GM21825 (cell line): ENCODE measurements at regions not wholly inside any gene's neighbourhood (a gene's known extent, or its start where the extent isn't known, plus 50 kb on each side); places are given as distances from the start of the nearest gene placed in this dataset.
A peak's percentile ranks its signal among the peaks of the same experiment; 100 is the strongest.
"Not testable (repeated sequence)": the region's sequence is repeated elsewhere in the genome, so short reads cannot be mapped to it uniquely, and the experiment has no call there.

ENCODE experiments used
- ATAC-seq: cut with Tn5 transposase; IDR thresholded peaks from one replicate; pipeline ENCODE4 v1.9.1; 2021; ENCODE audit warnings: mild to moderate bottlenecking, moderate library complexity; ENCODE audit not compliant: unreplicated experiment

DNA sequence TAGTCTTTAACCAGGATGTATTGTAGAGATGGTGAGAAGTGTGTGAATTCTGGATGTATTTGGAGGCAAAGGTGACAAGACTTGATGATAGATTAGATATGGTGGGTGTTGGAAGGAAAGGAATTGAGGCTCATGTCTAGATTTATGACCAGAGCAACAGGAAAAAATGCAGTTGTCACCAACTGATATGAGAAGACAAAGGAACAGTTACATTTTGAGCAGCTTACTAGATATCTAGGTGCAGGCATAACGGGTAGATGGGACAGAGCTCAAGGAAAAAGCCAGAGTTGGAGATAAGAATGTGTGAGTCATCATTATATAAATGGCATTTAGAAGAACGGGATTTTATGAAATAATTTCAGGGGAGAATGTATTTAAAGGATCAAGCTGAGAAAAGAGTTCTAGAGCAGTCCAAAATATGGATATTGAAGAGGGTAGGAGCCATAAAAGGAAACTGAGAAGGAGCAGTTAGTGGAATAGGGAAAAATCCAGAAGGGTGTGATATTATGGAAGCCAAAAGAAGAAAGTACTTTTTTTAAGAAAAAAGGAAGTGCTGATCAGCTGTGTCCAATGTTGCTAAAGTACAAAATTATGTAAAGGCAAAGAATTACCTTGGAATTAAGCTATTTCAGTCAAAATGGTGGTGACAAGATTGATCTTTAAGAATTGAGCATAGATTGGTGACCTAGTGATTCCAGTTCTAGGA lies 262.5 kb downstream of the CGGBP1 start:
- ATAC-seq: no peak

DNA sequence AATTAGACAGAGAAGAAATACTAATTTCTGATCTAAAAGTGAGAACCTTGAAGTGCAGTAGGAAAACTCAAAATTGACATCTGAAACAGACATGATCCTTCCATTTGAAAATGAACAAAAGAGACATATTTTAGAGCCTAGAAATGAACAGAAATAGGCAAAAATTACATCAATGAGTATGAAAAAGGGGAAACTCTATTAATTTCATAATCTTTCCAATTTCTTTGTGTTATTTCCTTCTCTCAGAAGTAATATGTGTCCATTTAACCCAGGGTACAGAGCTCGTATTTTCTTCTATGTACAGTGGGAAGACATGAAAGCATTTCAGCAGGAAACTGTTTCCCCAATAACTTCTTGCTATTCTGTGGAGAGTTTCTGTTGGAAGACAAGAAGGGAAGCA lies 263.1 kb downstream of the CGGBP1 start:
- no peak for ATAC-seq

DNA sequence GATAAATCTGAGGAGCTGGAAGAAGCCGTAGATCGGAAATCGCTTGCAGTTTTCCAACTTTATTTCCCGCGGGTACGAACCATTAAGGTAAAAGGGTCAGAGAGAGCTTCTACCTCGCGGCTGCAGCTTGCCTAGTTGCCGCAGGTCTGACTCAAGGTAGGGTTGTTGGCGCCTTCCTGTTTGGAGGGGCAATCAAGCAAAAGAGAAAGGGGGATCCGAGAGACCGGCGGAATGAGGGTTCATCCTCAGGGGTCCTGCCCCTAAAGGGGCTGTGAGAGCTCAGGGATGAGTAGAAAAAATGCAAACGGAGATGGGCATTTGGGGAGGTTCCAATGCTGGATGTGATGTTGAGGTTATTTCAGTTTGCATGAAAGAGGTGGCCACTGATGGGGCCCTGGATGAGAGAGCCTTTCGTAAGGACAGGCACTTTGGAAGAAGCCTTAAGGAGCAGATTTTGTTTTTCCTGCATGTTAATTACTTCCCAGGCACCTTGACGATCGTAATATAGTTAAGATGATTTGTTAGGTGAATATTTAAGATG lies 265.4 kb downstream of the CGGBP1 start:
- ATAC-seq: no peak

DNA sequence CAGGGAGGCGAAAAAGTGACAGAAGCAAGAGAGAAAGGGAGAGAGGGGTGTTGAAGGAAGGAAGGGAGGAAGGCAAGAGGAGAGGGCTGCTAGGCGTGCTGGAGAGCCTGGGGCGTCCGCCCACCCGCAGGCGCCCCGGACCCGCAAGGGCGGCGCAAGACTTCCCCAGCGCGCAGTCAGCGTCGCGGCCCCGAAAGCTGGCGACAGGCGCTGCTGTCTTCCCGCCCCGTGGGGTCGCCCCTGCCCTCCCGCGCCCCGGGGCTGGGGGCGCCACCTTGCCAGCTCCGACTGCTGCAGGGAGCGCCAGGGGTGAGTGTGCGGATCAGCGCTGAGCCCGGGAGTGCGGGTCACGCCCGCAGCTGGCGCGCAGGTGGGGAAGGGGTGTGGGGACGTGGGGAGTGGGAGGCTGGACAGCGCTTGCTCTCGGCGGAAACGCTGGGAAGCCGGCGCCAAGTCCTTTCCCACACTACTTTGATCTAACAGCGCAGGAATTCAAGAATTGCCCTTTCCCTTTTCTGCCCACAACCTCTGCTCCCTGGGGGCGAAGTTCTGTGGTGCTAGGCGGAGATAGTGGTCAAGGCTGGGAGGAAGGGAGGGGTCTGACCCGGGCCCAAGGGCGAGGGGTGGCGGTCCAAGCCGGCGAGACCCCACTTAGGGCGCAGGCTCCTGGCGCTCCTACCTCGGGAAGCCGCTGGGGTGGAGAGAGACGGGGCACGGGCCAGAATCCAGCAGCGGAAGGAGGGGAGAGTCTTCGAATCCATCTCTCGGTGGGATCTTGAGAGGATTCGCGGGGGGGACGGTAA lies 266.1 kb downstream of the CGGBP1 start, which contains the start of gene HTR1F:
Gene HTR1F (plus strand): TSS at position 173 of the 803 bp plus-strand sequence.
- ATAC-seq: no peak

DNA sequence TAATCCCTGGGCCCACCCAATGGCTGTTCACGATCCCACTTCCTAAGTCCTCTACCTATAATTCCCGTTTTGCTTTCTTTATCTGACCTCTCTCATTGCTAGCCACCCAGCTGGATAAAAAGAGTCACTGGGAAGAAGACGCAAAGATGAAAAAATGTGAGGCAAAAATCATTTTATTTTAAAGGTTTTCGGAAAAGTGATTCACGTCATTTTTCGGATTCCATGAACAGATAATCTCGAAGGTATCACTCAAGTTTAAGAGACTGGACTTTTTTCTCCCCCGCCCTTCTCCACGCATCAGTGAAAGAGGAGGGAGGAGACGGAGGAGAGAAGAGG lies 266.6 kb downstream of the CGGBP1 start:
- ATAC-seq: no peak

DNA sequence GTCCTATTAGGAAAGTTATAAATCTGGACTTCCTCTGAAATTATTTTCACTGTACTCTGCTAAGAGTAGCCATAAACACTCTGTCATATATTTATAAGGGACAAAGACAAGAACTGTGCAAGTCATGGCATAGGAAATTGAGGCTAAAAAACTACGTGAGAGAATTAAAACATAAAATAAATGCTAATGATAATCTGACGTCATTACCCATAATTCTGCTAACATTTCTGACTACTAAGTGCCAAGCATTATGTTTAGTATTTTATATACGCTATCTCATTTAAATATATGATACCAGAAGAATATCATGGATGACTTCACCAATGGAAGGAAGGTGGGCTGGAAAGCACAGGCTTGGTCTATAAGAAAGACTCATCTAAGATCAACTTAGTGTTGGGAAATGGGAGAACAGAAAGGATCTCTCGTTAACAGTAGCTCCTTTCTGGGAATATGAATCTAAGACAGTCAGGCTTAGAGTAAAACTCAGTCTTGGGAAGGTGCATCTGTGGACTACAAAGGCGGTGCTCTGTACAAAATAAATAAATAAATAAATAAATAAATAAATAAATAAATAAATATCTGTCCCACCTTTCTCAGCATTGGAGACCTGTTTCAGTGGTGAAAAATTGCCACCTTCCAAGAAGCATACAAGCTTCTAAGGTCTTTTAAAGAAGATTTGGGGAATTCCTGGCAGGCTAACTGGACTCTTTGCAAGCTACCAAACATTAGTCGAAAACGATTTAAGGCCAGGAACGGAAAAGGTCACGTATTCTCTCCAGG lies 267.4 kb downstream of the CGGBP1 start:
- no peak for ATAC-seq

DNA sequence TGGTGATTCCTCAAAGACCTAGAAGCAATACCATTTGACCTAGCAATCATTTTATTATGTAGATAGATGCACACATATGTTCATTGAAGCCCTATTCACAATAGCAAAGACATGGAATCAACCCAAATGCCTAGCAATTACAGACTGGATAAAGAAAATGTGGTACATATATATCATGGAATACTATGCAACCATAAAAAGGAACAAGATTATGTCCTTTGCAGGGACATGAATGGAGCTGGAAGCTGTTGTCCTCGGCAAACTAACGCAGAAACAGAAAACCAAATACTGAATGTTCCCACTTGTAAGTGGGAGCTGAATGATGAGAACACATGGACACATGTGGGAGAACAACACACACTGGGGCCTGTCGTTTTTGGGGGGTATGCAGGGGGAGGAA lies 269.8 kb downstream of the CGGBP1 start:
- ATAC-seq: not testable (repeated sequence)

DNA sequence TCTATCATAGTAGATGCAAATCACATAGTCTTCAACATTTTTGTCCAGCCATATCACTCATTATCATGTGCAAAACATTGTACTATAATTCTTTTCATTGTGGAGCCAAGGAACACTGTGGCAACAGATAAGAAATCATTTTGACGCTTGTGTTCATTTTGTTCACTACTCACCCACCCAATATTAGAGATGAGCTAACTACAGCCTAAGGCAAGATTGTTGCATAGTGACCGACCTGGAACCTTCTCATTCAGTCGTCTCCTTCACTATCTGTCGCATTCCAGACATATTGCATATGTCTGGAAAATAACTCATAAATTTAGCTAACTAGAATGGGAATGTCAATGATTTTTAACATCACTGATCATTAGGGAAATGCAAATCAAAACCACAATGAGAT lies 270.3 kb downstream of the CGGBP1 start:
- no peak for ATAC-seq

DNA sequence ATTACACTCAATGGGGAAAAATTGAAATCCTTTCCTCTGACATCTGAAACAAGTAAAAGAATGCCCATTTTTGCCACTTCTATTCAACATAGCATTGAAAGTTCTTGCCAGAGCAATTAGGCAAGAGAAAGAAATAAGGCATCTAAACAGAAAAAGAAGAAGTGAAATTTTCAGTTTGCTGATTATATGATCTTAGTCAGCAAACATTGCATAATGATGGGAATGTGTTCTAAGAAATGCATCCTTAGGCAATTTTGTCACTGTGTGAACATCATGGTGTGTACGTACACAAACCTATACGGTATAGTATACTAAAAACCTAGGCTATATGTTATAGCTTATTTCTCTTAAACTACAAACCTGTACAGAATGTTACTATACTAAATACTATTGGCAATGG lies 278.0 kb downstream of the CGGBP1 start:
- ATAC-seq: no peak

DNA sequence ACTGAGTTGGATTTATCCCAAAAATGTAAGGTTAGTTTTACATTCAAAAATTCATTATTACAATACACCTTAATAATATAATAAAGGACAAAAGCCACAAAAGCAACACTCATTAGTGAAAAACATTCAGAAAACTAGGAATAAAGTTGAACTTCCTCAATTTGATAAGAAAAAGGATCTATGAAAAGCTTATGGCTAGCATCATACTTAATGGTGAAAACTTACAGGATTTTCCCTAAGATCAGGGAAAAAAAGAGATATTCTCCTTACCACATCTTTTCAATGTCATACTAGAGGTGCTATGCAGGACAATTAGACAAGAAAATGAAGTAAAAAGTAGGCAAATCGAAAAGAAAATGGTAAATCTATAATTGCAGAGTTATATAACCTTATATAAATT lies 279.9 kb downstream of the CGGBP1 start:
- no peak for ATAC-seq

DNA sequence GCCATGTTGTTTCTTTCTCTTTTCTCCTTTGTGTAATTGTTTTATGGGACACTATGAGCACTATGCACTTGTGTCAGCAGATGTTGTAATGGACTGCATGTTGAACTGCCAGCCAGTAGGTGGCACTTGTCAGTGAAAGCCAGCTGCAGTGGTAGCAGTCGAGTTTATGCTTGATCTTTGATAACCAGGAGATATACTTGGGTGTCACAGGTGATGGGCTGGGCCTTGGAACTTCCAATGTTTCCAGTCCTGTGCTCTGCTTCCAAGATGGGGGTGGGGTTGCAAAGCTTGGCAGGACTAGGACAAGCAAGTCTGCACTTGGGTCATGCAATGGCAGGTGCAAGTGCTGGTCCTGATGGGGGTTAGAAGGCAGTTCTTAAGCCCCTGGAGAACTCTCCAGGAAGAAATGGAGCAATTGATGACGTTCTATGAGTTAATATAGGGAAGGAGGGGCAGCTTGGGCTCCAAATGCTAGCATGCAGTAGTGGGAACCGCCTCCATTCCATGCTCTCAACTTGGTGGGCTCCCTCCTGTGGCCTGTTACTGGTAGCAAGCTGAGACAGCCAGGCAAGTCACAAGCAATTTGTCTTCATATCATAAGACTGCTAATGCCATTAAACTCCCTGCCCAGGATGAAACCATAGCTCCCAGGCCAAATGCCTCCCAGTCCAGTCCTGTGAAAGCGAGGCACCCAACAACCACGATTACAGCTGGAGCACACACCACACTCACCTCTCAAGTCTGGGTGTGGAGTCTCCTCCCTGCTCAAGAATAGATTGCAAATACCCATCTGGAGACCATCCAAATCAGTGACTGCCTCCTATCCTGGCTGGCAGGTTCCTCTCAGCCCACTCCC lies 287.2 kb downstream of the CGGBP1 start:
- ATAC-seq: peak; percentile 97

DNA sequence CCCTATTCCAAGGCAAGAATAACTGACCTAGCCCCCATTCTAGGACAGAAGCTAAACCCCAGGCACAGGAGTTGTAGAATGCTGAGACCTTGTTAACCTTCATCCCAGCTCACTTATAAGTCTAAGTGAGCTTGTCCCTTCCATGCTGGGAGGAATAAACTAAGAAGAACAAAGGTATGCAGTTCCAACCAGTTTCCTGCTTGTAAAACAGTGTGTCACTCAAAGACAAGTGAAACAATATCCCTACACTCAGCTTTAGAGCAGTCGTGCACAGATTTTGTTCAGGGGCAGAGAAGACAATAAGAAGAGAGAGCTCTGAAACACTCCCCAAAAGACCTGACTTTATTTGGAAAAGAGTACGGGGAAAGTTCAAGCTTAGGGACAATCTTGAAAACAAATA lies 292.1 kb downstream of the CGGBP1 start:
- no peak for ATAC-seq

DNA sequence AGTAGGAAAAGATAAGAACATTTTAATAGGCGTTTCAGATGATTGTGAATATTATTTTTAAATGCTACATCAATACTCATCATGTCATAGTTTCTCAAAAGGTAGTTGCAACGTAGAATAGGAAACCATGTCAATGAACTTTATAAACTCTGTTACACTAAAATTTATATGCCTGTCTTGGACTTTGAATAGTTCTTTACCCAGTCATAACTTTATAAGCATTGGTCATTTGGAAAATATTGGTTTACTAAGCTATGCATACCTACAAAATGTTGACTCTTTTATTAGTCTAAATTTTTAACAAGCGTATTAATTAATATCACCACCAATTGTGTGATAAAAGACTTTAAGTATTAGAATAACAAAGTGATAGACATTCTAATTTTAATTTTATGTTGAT lies 293.5 kb downstream of the CGGBP1 start:
- no peak for ATAC-seq

DNA sequence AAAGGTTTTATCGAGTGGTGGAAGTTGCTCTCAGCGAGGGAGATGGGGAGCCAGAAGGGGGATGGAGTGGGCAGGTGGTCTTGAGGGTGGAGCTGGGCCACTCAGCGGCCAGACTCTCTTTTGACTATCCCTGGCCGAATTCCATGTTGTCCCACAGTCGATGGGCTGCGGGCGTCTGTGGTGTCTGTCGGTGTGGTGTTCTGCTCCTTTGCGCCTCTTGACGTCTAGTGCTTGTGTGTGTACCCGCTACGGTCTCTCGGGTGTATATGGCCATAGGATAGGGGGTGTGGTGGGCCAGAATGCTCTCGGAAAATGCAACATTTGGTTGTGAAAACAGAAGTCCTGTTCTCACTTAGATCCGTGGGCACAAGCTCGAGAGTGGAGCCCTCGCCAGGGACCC lies 297.0 kb downstream of the CGGBP1 start:
- no peak for ATAC-seq

DNA sequence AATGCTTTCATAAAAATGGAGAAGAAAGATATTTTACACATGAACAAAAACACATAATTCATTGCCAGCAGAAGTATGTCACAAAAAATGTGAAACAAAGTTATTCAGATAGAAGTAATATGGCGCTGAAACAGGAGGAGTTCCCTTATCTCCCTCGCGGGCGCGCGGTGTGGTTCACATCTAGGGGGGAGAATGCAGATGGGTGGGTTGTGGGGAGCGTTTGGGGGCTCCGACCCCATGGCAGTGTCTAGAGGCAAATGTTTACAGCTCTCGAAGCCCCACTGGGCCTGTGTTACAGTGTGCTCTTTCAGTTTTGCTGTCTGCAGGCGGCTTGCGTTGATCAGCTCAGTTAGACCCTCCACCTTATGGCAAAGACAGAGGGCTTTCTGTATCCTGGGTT lies 297.5 kb downstream of the CGGBP1 start:
- no peak for ATAC-seq

DNA sequence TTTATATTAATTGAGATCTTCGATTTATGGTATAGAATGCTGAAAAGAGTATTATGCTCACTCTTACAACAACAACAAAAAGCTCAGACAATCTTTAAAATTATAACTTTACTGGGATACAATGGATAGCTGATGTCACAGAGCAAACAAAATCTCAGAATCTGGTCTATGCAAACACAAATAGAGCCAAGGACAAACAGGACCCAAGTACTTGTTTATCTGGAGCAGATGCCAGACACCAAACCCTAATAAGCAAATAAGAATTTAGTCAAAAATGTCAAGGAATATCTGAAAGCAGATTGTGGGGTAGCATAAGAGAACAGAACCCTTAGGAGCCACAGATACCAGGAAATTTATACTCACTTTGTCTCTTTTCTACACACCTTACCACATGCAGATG lies 302.2 kb downstream of the CGGBP1 start:
- no peak for ATAC-seq

DNA sequence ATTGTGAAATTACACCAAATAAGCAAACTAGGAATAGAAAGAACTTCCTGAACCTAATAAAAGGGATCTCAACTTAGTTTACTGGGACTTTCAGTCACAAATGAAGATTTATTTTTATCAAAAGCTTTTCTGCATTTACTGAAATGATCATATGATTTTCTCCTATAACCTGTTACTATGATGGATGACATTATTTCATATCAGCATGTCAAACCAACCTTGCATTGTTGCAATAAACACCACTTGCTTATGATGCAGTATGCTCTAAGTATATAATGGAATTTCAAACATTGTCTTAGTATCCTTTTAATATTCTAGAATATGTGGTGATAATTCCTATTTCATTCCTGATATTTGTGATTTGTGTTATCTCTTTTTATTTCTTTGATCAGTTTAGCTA lies 303.0 kb downstream of the CGGBP1 start:
- no peak for ATAC-seq

DNA sequence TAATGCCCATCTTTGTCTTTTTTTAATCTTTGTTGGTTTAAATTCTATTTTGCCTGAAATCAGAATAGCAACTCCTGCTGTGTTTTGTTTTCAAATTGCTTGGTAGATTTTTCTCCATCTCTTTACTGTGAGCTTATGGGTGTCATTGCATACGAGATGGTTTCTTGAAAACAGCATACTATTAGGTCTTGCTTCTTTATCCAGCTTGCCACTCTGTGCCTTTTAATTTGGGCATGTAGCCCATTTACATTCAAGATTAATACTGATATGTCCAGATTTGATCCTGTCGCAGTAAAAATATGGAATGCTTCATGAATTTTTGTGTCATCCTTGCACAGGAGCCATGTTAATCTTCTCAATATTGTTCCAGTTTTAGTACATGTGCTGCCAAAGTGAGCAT lies 316.6 kb downstream of the CGGBP1 start:
- ATAC-seq: no peak

DNA sequence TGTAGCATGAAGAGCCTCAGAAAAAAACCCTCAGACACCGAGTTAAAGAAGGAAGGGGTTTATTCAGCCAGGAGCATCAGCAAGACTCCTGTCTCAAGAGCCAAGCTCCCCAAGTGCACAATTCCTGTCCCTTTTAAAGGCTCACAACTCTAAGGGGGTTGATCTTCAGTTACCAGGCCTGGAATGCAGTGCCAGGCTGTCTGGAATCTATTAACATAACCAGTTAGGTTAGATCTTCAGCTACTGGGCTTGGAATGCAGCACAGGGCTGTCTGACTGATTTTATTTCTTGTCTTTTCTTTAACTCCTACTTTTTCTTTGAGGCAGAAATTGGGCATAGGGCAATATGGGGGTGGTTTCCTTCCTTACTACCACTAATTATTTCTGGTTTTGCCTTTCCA lies 317.9 kb downstream of the CGGBP1 start:
- ATAC-seq: not testable (repeated sequence)

DNA sequence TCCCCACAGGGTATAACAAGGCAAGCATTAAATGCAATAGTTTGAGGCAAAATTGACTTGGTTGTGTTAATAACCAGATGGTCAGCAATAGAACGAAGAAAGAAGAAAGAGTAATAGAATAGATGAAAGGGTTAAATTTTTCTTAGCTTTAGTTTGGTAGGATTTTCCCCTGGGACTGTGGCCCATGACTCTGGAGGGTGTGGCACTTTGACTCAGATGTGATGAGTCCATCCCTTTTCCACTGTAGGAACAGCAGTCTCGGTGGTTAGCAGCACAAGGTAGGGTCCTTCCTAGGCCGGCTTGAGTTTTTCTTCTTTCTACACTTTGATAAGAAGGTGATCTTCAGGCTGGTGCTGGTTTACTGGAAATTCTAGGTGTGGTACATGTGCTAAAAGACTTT lies 321.0 kb downstream of the CGGBP1 start:
- ATAC-seq: not testable (repeated sequence)
